Loucy (cell line): ENCODE measurements at regions not wholly inside any gene's neighbourhood (a gene's known extent, or its start where the extent isn't known, plus 50 kb on each side); places are given as distances from the start of the nearest gene placed in this dataset.
"Not testable (repeated sequence)": the region's sequence is repeated elsewhere in the genome, so short reads cannot be mapped to it uniquely, and the experiment has no call there.

Source experiments
- H2AFZ ChIP-seq: fragments of 200-600 bp; sonication (generic); 2 replicates; pipeline ENCODE4 v1.6.0; 2016; ENCODE audit warnings: antibody characterized with exemption, mild to moderate bottlenecking, low read length, moderate library complexity
- H3F3A ChIP-seq: fragments of 200-600 bp; 2 replicates; pipeline ENCODE4 v1.6.0; 2016; ENCODE audit warnings: antibody characterized with exemption, low read depth, mild to moderate bottlenecking
- H3K27me3 ChIP-seq: fragments of 200-600 bp; sonication (generic); 2 replicates; pipeline ENCODE4 v1.6.1; 2014; ENCODE audit warnings: low read length, mild to moderate bottlenecking; ENCODE audit not compliant: insufficient read depth, poor library complexity, severe bottlenecking
- H3K36me3 ChIP-seq: fragments of 200-600 bp; sonication (generic); 2 replicates; pipeline ENCODE4 v1.6.1; 2016; ENCODE audit warnings: low read length; ENCODE audit not compliant: insufficient read depth
- H3K4me1 ChIP-seq: fragments of 200-600 bp; sonication (generic); 2 replicates; pipeline ENCODE4 v1.5.1; 2014; ENCODE audit warnings: low read length, mild to moderate bottlenecking; ENCODE audit not compliant: insufficient read depth, poor library complexity, severe bottlenecking
- H3K4me2 ChIP-seq: fragments of 200-600 bp; sonication (generic); 2 replicates; pipeline ENCODE4 v1.6.0; 2014; ENCODE audit warnings: antibody characterized with exemption, low read length, low read depth, mild to moderate bottlenecking; ENCODE audit not compliant: poor library complexity, severe bottlenecking
- H3K4me3 ChIP-seq: fragments of 200-600 bp; sonication (generic); 2 replicates; pipeline ENCODE4 v1.5.1; 2014; ENCODE audit warnings: low read length, mild to moderate bottlenecking, mixed read lengths; ENCODE audit not compliant: poor library complexity, severe bottlenecking
- H3K79me2 ChIP-seq: fragments of 200-600 bp; sonication (generic); 2 replicates; pipeline ENCODE4 v1.6.1; 2014; ENCODE audit warnings: low read length; ENCODE audit not compliant: insufficient read depth
- H3K9ac ChIP-seq: fragments of 200-600 bp; sonication (generic); 2 replicates; pipeline ENCODE4 v1.6.0; 2014; ENCODE audit warnings: mild to moderate bottlenecking, low read depth, low read length, moderate library complexity; ENCODE audit not compliant: poor library complexity, severe bottlenecking
- H3K9me2 ChIP-seq: fragments of 200-600 bp; sonication (generic); replicated peaks from 2 replicates; pipeline ENCODE4 v1.6.1; 2016; ENCODE audit warnings: low read depth, low read length, mixed read lengths
- H3K9me3 ChIP-seq: fragments of 200-600 bp; sonication (generic); 2 replicates; pipeline ENCODE4 v1.6.1; 2014; ENCODE audit warnings: mild to moderate bottlenecking, antibody characterized with exemption, low read length, low read depth; ENCODE audit not compliant: insufficient read depth
- H4K20me1 ChIP-seq: fragments of 200-600 bp; sonication (generic); 2 replicates; pipeline ENCODE4 v1.6.0; 2014; ENCODE audit warnings: antibody characterized with exemption, low read length, mild to moderate bottlenecking; ENCODE audit not compliant: insufficient read depth, poor library complexity, severe bottlenecking
- CTCF ChIP-seq: fragments of 200-600 bp; sonication (generic); conservative IDR thresholded peaks from 2 replicates; pipeline ENCODE4 v1.5.1; 2014; ENCODE audit warnings: mild to moderate bottlenecking, antibody characterized with exemption, low read length
- EZH2phosphoT487 ChIP-seq: fragments of 200-600 bp; IDR thresholded peaks from 2 replicates; pipeline ENCODE4 v1.6.1; 2018; ENCODE audit warnings: antibody characterized with exemption, mild to moderate bottlenecking, moderate library complexity, borderline replicate concordance

- H3K9me3 ChIP-seq, result not testable (repeated sequence)
Measured at GRCh38 chr6:58238421-58238820, 921.0 kb downstream of the PRIM2 start.

GRCh38 chr6:58257625-58258024 lies 940.2 kb downstream of the PRIM2 start:
- H3K4me3 ChIP-seq, H3K4me2 ChIP-seq, H4K20me1 ChIP-seq, H3K79me2 ChIP-seq, H3K9ac ChIP-seq, H3K9me2 ChIP-seq, H3K4me1 ChIP-seq, H3K9me3 ChIP-seq, H3F3A ChIP-seq, H3K27me3 ChIP-seq, H3K36me3 ChIP-seq, H2AFZ ChIP-seq: not testable (repeated sequence)

More at GRCh38 chr6:58238421-58238820, 921.0 kb downstream of the PRIM2 start:
- H3K4me3 ChIP-seq, H2AFZ ChIP-seq, H3K4me2 ChIP-seq, H3K4me1 ChIP-seq, H3K9me2 ChIP-seq, H3K9ac ChIP-seq, H3F3A ChIP-seq, H4K20me1 ChIP-seq, H3K79me2 ChIP-seq, H3K36me3 ChIP-seq, H3K27me3 ChIP-seq: not testable (repeated sequence)

GRCh38 chr6:58290177-58290576 lies 972.7 kb downstream of the PRIM2 start:
- TF ChIP-seq EZH2phosphoT487 (no peak), CTCF (no peak)
- Histone ChIP-seq H3K9ac (no peak overlapping the region), H3K9me3 (0 out of 2 replicates have a peak, but pooled peaks cover 3% of the 10 kb centered on the region), H3K4me1 (no peaks in the 10 kb centered on the region), H3K9me2 (no peaks in the 10 kb centered on the region), H3K4me3 (no peak overlapping the region), H3F3A (no peaks in the 10 kb centered on the region), H3K27me3 (no peaks in the 10 kb centered on the region), H3K36me3 (no peaks in the 10 kb centered on the region), H2AFZ (no peak overlapping the region), H3K79me2 (no peaks in the 10 kb centered on the region), H4K20me1 (no peaks in the 10 kb centered on the region), H3K4me2 (no peak overlapping the region)

- not testable (repeated sequence) for H3F3A ChIP-seq, H3K9me2 ChIP-seq, H3K9ac ChIP-seq, H2AFZ ChIP-seq, H3K4me2 ChIP-seq, H3K27me3 ChIP-seq, H3K36me3 ChIP-seq, H3K9me3 ChIP-seq, H3K79me2 ChIP-seq, H3K4me1 ChIP-seq, H4K20me1 ChIP-seq, H3K4me3 ChIP-seq
Measured at GRCh38 chr6:58291319-58291718, 973.9 kb downstream of the PRIM2 start.

- not testable (repeated sequence) for H3K9ac ChIP-seq, H3K9me3 ChIP-seq, H3K9me2 ChIP-seq, H3K4me3 ChIP-seq, H4K20me1 ChIP-seq, H3F3A ChIP-seq, H3K4me2 ChIP-seq, H3K27me3 ChIP-seq, H3K36me3 ChIP-seq, H2AFZ ChIP-seq, H3K4me1 ChIP-seq, H3K79me2 ChIP-seq
Measured at GRCh38 chr6:58307901-58308300, 990.5 kb downstream of the PRIM2 start.

GRCh38 chr6:58332108-58332507 lies 1014.7 kb downstream of the PRIM2 start:
- H3K4me3 ChIP-seq, H3K4me2 ChIP-seq, H3F3A ChIP-seq, H3K79me2 ChIP-seq, H3K9me3 ChIP-seq, H3K9me2 ChIP-seq, H2AFZ ChIP-seq, H3K4me1 ChIP-seq, H4K20me1 ChIP-seq, H3K27me3 ChIP-seq, H3K36me3 ChIP-seq, H3K9ac ChIP-seq: not testable (repeated sequence)

- not testable (repeated sequence) for H3K9me2 ChIP-seq, H4K20me1 ChIP-seq, H3K36me3 ChIP-seq, H3K79me2 ChIP-seq, H3K4me2 ChIP-seq, H3F3A ChIP-seq, H3K4me3 ChIP-seq, H3K9me3 ChIP-seq, H3K9ac ChIP-seq, H2AFZ ChIP-seq, H3K27me3 ChIP-seq, H3K4me1 ChIP-seq
Measured at GRCh38 chr6:58342287-58342686, 1024.9 kb downstream of the PRIM2 start.
